ENCODE measurements at regions not wholly inside any gene's neighbourhood (a gene's known extent, or its start where the extent isn't known, plus 50 kb on each side); places are given as distances from the start of the nearest gene placed in this dataset.

GRCh38 chr6:155623450-155624178, 168.0 kb upstream of the NOX3 start:
- TF ChIP-seq POLR2A (IDR thresholded peaks at IDR 0.05) (no peak), CTCF (IDR thresholded peaks at IDR 0.05) (no peak)
- Histone ChIP-seq H3K9me3 (peaks cover 0 to 3% (median 0%) of the 10 kb centered on the region in 12 donors), H3K27me3 (no peaks in the 10 kb centered on the region), H3K4me1 (no peaks in the 10 kb centered on the region), H3K27ac (no peak overlapping the region), H3K4me3 (no peak overlapping the region), H3K36me3 (no peaks in the 10 kb centered on the region)
- intact Hi-C loops (cut with DNase I), result no loop called here
- DNase-seq, result no peak
- no peak for ATAC-seq
- WGBS, 4 donors, result 61 to 72% (median 69%) methylated on average over 2 of the region's 2 CpGs

GRCh38 chr6:155614606-155615005, 159.0 kb upstream of the NOX3 start:
- Histone ChIP-seq H3K27ac (no peak overlapping the region), H3K4me1 (no peaks in the 10 kb centered on the region), H3K9me3 (peaks cover 0 to 63% (median 40%) of the 10 kb centered on the region in 12 donors), H3K27me3 (no peaks in the 10 kb centered on the region), H3K4me3 (no peak overlapping the region), H3K36me3 (no peaks in the 10 kb centered on the region)
- TF ChIP-seq POLR2A (IDR thresholded peaks at IDR 0.05) (no peak), CTCF (IDR thresholded peaks at IDR 0.05) (no peak)
- no peak for ATAC-seq
- DNase-seq, result no peak
- intact Hi-C loops (cut with DNase I), result no loop called here
- WGBS, 4 donors, result 70 to 93% (median 83%) methylated on average over 4 of the region's 4 CpGs

- 74 to 93% (median 86%) methylated on average over 1 of the region's 1 CpG for WGBS, 4 donors
- Histone ChIP-seq H3K36me3 (no peaks in the 10 kb centered on the region), H3K4me1 (no peaks in the 10 kb centered on the region), H3K9me3 (peaks cover 0 to 63% (median 40%) of the 10 kb centered on the region in 12 donors), H3K4me3 (no peak overlapping the region), H3K27ac (no peak overlapping the region), H3K27me3 (no peaks in the 10 kb centered on the region)
- intact Hi-C loops (cut with DNase I), result no loop called here
- no peak for TF ChIP-seq POLR2A (IDR thresholded peaks at IDR 0.05)
- TF ChIP-seq CTCF (IDR thresholded peaks at IDR 0.05), result no peak
- no peak for ATAC-seq
- DNase-seq, result no peak
Observed at GRCh38 chr6:155611742-155612141, 156.1 kb upstream of the NOX3 start.

- TF ChIP-seq CTCF (IDR thresholded peaks at IDR 0.05), result no peak
- TF ChIP-seq POLR2A (IDR thresholded peaks at IDR 0.05), result no peak
- ATAC-seq (no peak), DNase-seq (no peak)
- 58 to 76% (median 70%) methylated on average over 3 of the region's 3 CpGs for WGBS, 4 donors
- no peak overlapping the region for H3K27ac ChIP-seq
- H3K4me3 ChIP-seq, result no peak overlapping the region
- H3K36me3 ChIP-seq, result no peaks in the 10 kb centered on the region
- intact Hi-C loops (cut with DNase I), result no loop called here
- H3K27me3 ChIP-seq, result no peaks in the 10 kb centered on the region
- no peaks in the 10 kb centered on the region for H3K4me1 ChIP-seq
- peaks cover 0 to 2% (median 0%) of the 10 kb centered on the region in 12 donors for H3K9me3 ChIP-seq
Observed at GRCh38 chr6:155604991-155605390, 149.4 kb upstream of the NOX3 start.
